Sigmoid colon (tissue), 6 donors: ENCODE measurements at regions not wholly inside any gene's neighbourhood (a gene's known extent, or its start where the extent isn't known, plus 50 kb on each side); places are given as distances from the start of the nearest gene placed in this dataset.

Experiments
- DNase-seq: peaks from one replicate; pipeline ENCODE4 v3.0.0-alpha.2; 2019
- H3K27ac ChIP-seq, 4 donors: fragments of 200-600 bp; sonication (generic); one replicate each; pipeline ENCODE4 v1.5.1; 2016 to 2019; ENCODE audit warnings: mild to moderate bottlenecking in 1 of 4
- H3K27me3 ChIP-seq, 3 donors: fragments of 200-600 bp; sonication (generic); one replicate each; pipeline ENCODE4 v1.5.1; 2019; ENCODE audit warnings: mild to moderate bottlenecking in 1 of 3
- H3K36me3 ChIP-seq, 4 donors: fragments of 200-600 bp; sonication (generic); one replicate each; pipeline ENCODE4 v1.5.1; 2016 to 2019
- H3K4me1 ChIP-seq, 4 donors: fragments of 200-600 bp; sonication (generic); one replicate each; pipeline ENCODE4 v1.5.1; 2017 to 2019
- H3K4me3 ChIP-seq, 4 donors: fragments of 200-600 bp; sonication (generic); one replicate each; pipeline ENCODE4 v1.5.1; 2017 to 2019; ENCODE audit warnings: mild to moderate bottlenecking in 2 of 4, moderate library complexity in 1 of 4
- H3K9me3 ChIP-seq, 4 donors: fragments of 200-600 bp in 3 of 4; sonication (generic) in 3 of 4; one replicate each; pipeline versions ENCODE4 v1.5.1 to v1.6.1; 2013 to 2019
- CTCF ChIP-seq, 4 experiments: fragments of 450-650 bp in 3 of 4; fragments of 200-600 bp in 1 of 4; IDR thresholded peaks; one replicate each; pipeline ENCODE4 v1.5.1; 2016 to 2019; ENCODE audit warnings: antibody characterized with exemption in 4 of 4, mild to moderate bottlenecking in 3 of 4, moderate library complexity in 2 of 4
- EP300 ChIP-seq, 4 donors: sonication (generic); formaldehyde crosslinking; IDR thresholded peaks; one replicate each; pipeline ENCODE4 v1.6.1; 2017; ENCODE audit warnings: antibody characterized with exemption in 4 of 4
- POLR2A ChIP-seq, 2 donors: fragments of 450-650 bp; IDR thresholded peaks; one replicate each; pipeline ENCODE4 v1.6.1; 2016; ENCODE audit warnings: antibody characterized with exemption in 2 of 2, mild to moderate bottlenecking in 2 of 2, moderate library complexity in 2 of 2
- POLR2AphosphoS5 ChIP-seq, 4 donors: sonication (generic); formaldehyde crosslinking; IDR thresholded peaks; one replicate each; pipeline ENCODE4 v1.6.1; 2017; ENCODE audit warnings: antibody characterized with exemption in 4 of 4
- WGBS, 2 donors: extraction: QIAGEN DNeasy Blood & Tissue Kit; methylation state at CpG; one replicate each; pipeline ENCODE4 v1.1.7; 2013; 5-methylcytosine and 5-hydroxymethylcytosine counted together
- intact Hi-C: fragments of 100-400 bp; cut with DNase I; formaldehyde crosslinking; loops from one replicate; pipeline ENCODE4 v1.15.1; 2023
- donor health status: healthy with polysubstance abuse.
- donor health status: healthy.

- 72 to 74% methylated on average over 7 of the region's 7 CpGs for WGBS, 2 donors
- no peak for DNase-seq
- Histone ChIP-seq H3K9me3 (no peaks in the 10 kb centered on the region), H3K4me1 (no peaks in the 10 kb centered on the region), H3K27ac (no peak overlapping the region), H3K4me3 (no peak overlapping the region), H3K36me3 (no peaks in the 10 kb centered on the region), H3K27me3 (no peaks in the 10 kb centered on the region)
- TF ChIP-seq EP300 (IDR thresholded peaks at IDR 0.05) (no peak), CTCF (IDR thresholded peaks at IDR 0.05) (no peak), POLR2AphosphoS5 (IDR thresholded peaks at IDR 0.05) (no peak), POLR2A (IDR thresholded peaks at IDR 0.05) (no peak)
- intact Hi-C loops, result no loop called here
These were observed 492.3 kb upstream of the EEF2KMT start for GRCh38 chr16:5589812-5590373.

- DNase-seq, result no peak
- Histone ChIP-seq H3K4me1 (no peaks in the 10 kb centered on the region), H3K27me3 (peaks cover 0 to 11% (median 0%) of the 10 kb centered on the region in 3 donors), H3K4me3 (no peak overlapping the region), H3K36me3 (no peaks in the 10 kb centered on the region), H3K9me3 (no peaks in the 10 kb centered on the region), H3K27ac (no peak overlapping the region)
- 75 to 94% methylated on average over 4 of the region's 4 CpGs for WGBS, 2 donors
- no peak for TF ChIP-seq POLR2A (IDR thresholded peaks at IDR 0.05)
- TF ChIP-seq CTCF (IDR thresholded peaks at IDR 0.05), result no peak
- no peak for TF ChIP-seq EP300 (IDR thresholded peaks at IDR 0.05)
- intact Hi-C loops, result no loop called here
These were observed 486.5 kb upstream of the EEF2KMT start for GRCh38 chr16:5584109-5584508.

DNA sequence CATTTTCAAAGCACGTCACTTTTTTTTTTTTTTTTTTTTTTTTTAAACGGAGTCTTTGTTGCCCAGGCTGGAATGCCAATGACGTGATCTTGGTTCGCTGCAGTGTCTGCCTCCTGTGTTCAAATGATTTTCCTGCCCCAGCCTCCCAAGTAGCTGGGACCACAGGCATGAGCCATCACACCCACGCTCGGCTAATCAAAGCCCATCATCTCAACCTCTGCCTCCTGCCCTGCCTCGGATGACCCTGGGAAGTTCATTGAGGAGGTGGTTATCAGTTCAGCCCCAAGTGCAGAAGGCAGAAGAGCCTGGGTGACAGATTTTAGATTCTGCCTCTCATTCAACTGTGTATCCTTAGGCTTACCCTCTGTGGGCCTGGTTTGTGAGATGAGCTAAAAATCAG, 484.9 kb upstream of the EEF2KMT start:
- no peak for DNase-seq
- Histone ChIP-seq H3K4me1 (no peaks in the 10 kb centered on the region), H3K27me3 (peaks cover 0 to 11% (median 0%) of the 10 kb centered on the region in 3 donors), H3K27ac (no peak overlapping the region), H3K4me3 (no peak overlapping the region), H3K36me3 (no peaks in the 10 kb centered on the region), H3K9me3 (no peaks in the 10 kb centered on the region)
- intact Hi-C loops, result no loop called here
- 80 to 89% methylated on average over 7 of the region's 7 CpGs for WGBS, 2 donors
- no peak for TF ChIP-seq EP300 (IDR thresholded peaks at IDR 0.05)
- no peak for TF ChIP-seq POLR2A (IDR thresholded peaks at IDR 0.05)
- no peak for TF ChIP-seq POLR2AphosphoS5 (IDR thresholded peaks at IDR 0.05)
- TF ChIP-seq CTCF (IDR thresholded peaks at IDR 0.05), result no peak

GRCh38 chr16:5581908-5582307, 484.3 kb upstream of the EEF2KMT start:
- H3K27ac ChIP-seq, result no peak overlapping the region
- no peaks in the 10 kb centered on the region for H3K4me1 ChIP-seq
- DNase-seq, result no peak
- TF ChIP-seq POLR2AphosphoS5 (IDR thresholded peaks at IDR 0.05) (no peak), EP300 (IDR thresholded peaks at IDR 0.05) (no peak), POLR2A (IDR thresholded peaks at IDR 0.05) (no peak), CTCF (IDR thresholded peaks at IDR 0.05) (no peak)
- no peaks in the 10 kb centered on the region for H3K36me3 ChIP-seq
- H3K27me3 ChIP-seq, result peaks cover 0 to 11% (median 0%) of the 10 kb centered on the region in 3 donors
- no peak overlapping the region for H3K4me3 ChIP-seq
- 56 to 78% methylated on average over 7 of the region's 7 CpGs for WGBS, 2 donors
- intact Hi-C loops, result no loop called here
- no peaks in the 10 kb centered on the region for H3K9me3 ChIP-seq

- intact Hi-C loops, result no loop called here
- H3K27ac ChIP-seq, result no peak overlapping the region
- no peaks in the 10 kb centered on the region for H3K4me1 ChIP-seq
- H3K9me3 ChIP-seq, result no peaks in the 10 kb centered on the region
- no peak overlapping the region for H3K4me3 ChIP-seq
- no peaks in the 10 kb centered on the region for H3K36me3 ChIP-seq
- H3K27me3 ChIP-seq, result peaks cover 0 to 11% (median 0%) of the 10 kb centered on the region in 3 donors
- DNase-seq, result no peak
- 80 to 93% methylated on average over 2 of the region's 2 CpGs for WGBS, 2 donors
- TF ChIP-seq CTCF (IDR thresholded peaks at IDR 0.05) (no peak), POLR2AphosphoS5 (IDR thresholded peaks at IDR 0.05) (no peak), EP300 (IDR thresholded peaks at IDR 0.05) (no peak), POLR2A (IDR thresholded peaks at IDR 0.05) (no peak)
These were observed 483.8 kb upstream of the EEF2KMT start for GRCh38 chr16:5581428-5581827.
